GM18520 (cell line): ENCODE measurements at regions not wholly inside any gene's neighbourhood (a gene's known extent, or its start where the extent isn't known, plus 50 kb on each side); places are given as distances from the start of the nearest gene placed in this dataset.
"Not testable (repeated sequence)": the region's sequence is repeated elsewhere in the genome, so short reads cannot be mapped to it uniquely, and the experiment has no call there.

Source experiments
- ATAC-seq: cut with Tn5 transposase; IDR thresholded peaks from one replicate; pipeline ENCODE4 v1.9.1; 2021; ENCODE audit not compliant: unreplicated experiment

GRCh38 chr1:72466376-72466775 lies 184.0 kb upstream of the NEGR1 start:
- no peak for ATAC-seq

GRCh38 chr1:72462186-72462905 lies 180.0 kb upstream of the NEGR1 start:
- ATAC-seq, result no peak

- no peak for ATAC-seq
These were observed 159.9 kb upstream of the NEGR1 start for GRCh38 chr1:72442262-72442661.

GRCh38 chr1:72439036-72439435 lies 156.7 kb upstream of the NEGR1 start:
- ATAC-seq, result no peak

- no peak for ATAC-seq
These were observed 155.9 kb upstream of the NEGR1 start for GRCh38 chr1:72438270-72438669.

- ATAC-seq, result peak; percentile 33
These were observed 152.7 kb upstream of the NEGR1 start for GRCh38 chr1:72435025-72435424.

- ATAC-seq, result no peak
These were observed 151.7 kb upstream of the NEGR1 start for GRCh38 chr1:72434070-72434469.

- ATAC-seq, result peak; percentile 49
These were observed 151.3 kb upstream of the NEGR1 start for GRCh38 chr1:72433591-72433990.

- no peak for ATAC-seq
These were observed 150.4 kb upstream of the NEGR1 start for GRCh38 chr1:72432645-72433267.

- ATAC-seq, result no peak
These were observed 149.5 kb upstream of the NEGR1 start for GRCh38 chr1:72431810-72432209.

- ATAC-seq, result not testable (repeated sequence)
These were observed 145.9 kb upstream of the NEGR1 start for GRCh38 chr1:72428276-72428675.

GRCh38 chr1:72419229-72419628 lies 136.9 kb upstream of the NEGR1 start:
- no peak for ATAC-seq

- ATAC-seq, result no peak
These were observed 129.9 kb upstream of the NEGR1 start for GRCh38 chr1:72412286-72412685.

GRCh38 chr1:72399807-72400206 lies 117.5 kb upstream of the NEGR1 start:
- no peak for ATAC-seq

- ATAC-seq, result no peak
These were observed 115.4 kb upstream of the NEGR1 start for GRCh38 chr1:72397786-72398185.

- no peak for ATAC-seq
These were observed 112.1 kb upstream of the NEGR1 start for GRCh38 chr1:72394457-72394856.

- ATAC-seq, result no peak
These were observed 96.7 kb upstream of the NEGR1 start for GRCh38 chr1:72379072-72379471.

- ATAC-seq, result no peak
These were observed 92.9 kb upstream of the NEGR1 start for GRCh38 chr1:72375226-72375625.

- no peak for ATAC-seq
These were observed 89.1 kb upstream of the NEGR1 start for GRCh38 chr1:72371259-72372035.

- not testable (repeated sequence) for ATAC-seq
These were observed 88.5 kb upstream of the NEGR1 start for GRCh38 chr1:72370836-72371235.

- no peak for ATAC-seq
These were observed 86.9 kb upstream of the NEGR1 start for GRCh38 chr1:72369069-72369757.
